Bone marrow (tissue), 2 donors: ENCODE measurements at regions not wholly inside any gene's neighbourhood (a gene's known extent, or its start where the extent isn't known, plus 50 kb on each side); places are given as distances from the start of the nearest gene placed in this dataset.

ENCODE experiments used
- DNase-seq, 2 donors: peaks; one replicate each; lab custom pipeline; 2025; lab: John Stamatoyannopoulos, UW

- no peak for DNase-seq
These were observed 145.4 kb upstream of the C1orf174 start for GRCh38 chr1:4045397-4046010.

- DNase-seq = no peak
These were observed 146.9 kb upstream of the C1orf174 start for GRCh38 chr1:4046836-4047461.

GRCh38 chr1:4047666-4048065 is 147.6 kb upstream of the C1orf174 start:
- no peak for DNase-seq

GRCh38 chr1:4048076-4048475 is 148.0 kb upstream of the C1orf174 start:
- no peak for DNase-seq

GRCh38 chr1:4048921-4049320 is 148.8 kb upstream of the C1orf174 start:
- DNase-seq = no peak

- no peak for DNase-seq
These were observed 150.9 kb upstream of the C1orf174 start for GRCh38 chr1:4050998-4051397.

GRCh38 chr1:4052657-4053056 is 152.6 kb upstream of the C1orf174 start:
- DNase-seq = no peak

- no peak for DNase-seq
These were observed 153.2 kb upstream of the C1orf174 start for GRCh38 chr1:4053160-4053748.

GRCh38 chr1:4053774-4054173 is 153.7 kb upstream of the C1orf174 start:
- no peak for DNase-seq

- no peak for DNase-seq
These were observed 155.4 kb upstream of the C1orf174 start for GRCh38 chr1:4055294-4055967.

GRCh38 chr1:4056422-4056821 is 156.3 kb upstream of the C1orf174 start:
- no peak for DNase-seq

GRCh38 chr1:4056989-4057388 is 156.9 kb upstream of the C1orf174 start:
- DNase-seq = no peak

GRCh38 chr1:4057603-4058002 is 157.5 kb upstream of the C1orf174 start:
- no peak for DNase-seq

GRCh38 chr1:4058122-4058521 is 158.1 kb upstream of the C1orf174 start:
- no peak for DNase-seq

- DNase-seq = no peak
These were observed 158.6 kb upstream of the C1orf174 start for GRCh38 chr1:4058706-4059105.

GRCh38 chr1:4059270-4059669 is 159.2 kb upstream of the C1orf174 start:
- no peak for DNase-seq

GRCh38 chr1:4060850-4061249 is 160.8 kb upstream of the C1orf174 start:
- DNase-seq = no peak

GRCh38 chr1:4061521-4062031 is 161.5 kb upstream of the C1orf174 start:
- DNase-seq = no peak

GRCh38 chr1:4062041-4062440 is 162.0 kb upstream of the C1orf174 start:
- no peak for DNase-seq

GRCh38 chr1:4062560-4062959 is 162.5 kb upstream of the C1orf174 start:
- no peak for DNase-seq

- DNase-seq = no peak
These were observed 162.9 kb upstream of the C1orf174 start for GRCh38 chr1:4062992-4063391.

GRCh38 chr1:4063516-4063915 is 163.4 kb upstream of the C1orf174 start:
- no peak for DNase-seq
